HL-60/S4 treated with phorbol 12-myristate 13-acetate at 8.2 ng/mL for 4 days and 3 days (cell line): ENCODE measurements at regions not wholly inside any gene's neighbourhood (a gene's known extent, or its start where the extent isn't known, plus 50 kb on each side); places are given as distances from the start of the nearest gene placed in this dataset.
"Not testable (repeated sequence)": the region's sequence is repeated elsewhere in the genome, so short reads cannot be mapped to it uniquely, and the experiment has no call there.

Experiments used
- in situ Hi-C: fragments of 300-500 bp; cut with MboI; formaldehyde crosslinking; loops from 2 replicates; pipeline ENCODE4 v1.15.0; 2022; ENCODE audit warnings: low sequenced_read_pairs

DNA sequence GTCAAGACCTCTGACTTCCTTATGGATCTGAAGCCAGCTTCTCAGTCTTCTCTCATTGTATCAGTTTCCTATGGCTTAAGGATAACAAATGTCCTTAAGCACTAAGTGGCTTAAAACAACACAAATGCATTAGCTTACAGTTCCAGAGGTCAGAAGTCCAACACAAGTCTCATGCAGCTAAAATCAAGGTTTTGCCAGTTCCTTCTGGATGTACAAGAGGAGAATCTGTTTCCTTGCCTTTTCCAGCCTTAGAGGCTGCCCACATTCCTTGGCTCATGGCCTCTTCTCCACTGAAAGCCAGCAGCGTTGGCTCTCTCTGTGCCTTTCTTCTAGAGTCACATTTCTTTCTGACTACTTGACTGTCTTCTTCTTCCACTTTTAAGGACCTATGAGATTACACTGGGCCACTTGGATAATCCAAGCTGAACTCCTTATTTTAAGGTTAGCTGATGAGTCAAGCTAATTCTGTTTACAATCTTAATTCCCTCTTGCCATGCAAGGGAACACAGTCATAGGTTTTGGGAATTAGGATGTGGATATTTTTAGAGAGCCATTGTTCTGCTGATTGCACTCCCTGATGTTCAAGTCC is 179.0 kb downstream of the BCAS1 start:
- in situ Hi-C loops = no loop called here

GRCh38 chr20:53890443-53891305 is 179.7 kb downstream of the BCAS1 start:
- in situ Hi-C loops = no loop called here

GRCh38 chr20:53889411-53890148 is 180.8 kb downstream of the BCAS1 start:
- in situ Hi-C loops = no loop called here

DNA sequence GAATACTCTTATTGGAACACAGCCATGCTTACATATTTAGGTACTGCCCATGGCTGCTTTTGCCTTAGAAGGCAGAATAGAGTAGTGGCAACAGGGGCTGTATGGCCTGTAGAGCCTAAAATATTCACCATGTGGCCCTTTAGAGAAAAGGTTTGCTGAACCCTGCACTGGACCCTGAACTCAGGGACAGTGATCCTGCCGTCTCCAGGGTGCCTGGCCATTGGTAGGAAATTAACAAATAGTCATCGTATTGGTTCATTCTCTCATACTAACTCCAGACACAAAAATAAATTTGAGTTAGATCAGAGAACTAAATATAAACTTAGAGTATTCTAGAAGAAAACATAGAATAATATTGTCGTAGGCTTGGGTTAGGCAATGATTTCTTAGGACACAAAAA is 181.4 kb downstream of the BCAS1 start:
- in situ Hi-C loops = no loop called here

- in situ Hi-C loops = no loop called here
These were observed 181.9 kb downstream of the BCAS1 start for GRCh38 chr20:53888510-53888909.

GRCh38 chr20:53887973-53888372 is 182.4 kb downstream of the BCAS1 start:
- in situ Hi-C loops = no loop called here

DNA sequence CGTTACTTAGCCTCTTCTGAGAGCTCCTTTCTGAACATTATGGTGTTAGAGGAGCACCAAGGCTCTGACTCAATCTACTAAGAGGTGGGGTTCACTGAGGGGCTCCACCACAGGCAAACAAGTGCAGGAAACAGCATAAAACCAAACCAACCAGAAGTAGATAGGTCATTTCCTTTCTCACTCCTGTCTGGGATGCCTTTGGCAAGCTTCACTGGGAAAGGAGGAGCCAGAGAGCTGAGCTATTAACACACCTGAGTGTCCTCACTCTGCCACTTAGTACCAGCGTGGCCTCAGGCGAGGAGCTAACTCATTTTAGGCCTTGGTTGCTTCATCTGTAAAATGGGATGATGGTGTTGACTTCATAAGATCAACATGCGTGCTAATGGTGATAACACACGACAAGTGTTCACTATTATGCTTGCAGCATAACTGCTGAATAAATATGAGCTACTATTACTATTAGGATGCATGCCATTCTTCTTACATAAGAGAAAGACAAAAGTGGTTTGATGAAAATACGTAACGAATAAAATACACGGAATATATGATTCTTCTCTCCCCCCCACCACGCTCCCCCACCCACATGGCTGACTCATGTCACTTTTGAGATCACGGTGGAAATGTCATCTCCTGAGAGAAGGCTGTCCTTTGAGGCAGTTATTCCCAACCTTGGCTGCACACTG is 185.4 kb downstream of the BCAS1 start:
- in situ Hi-C loops = no loop called here

DNA sequence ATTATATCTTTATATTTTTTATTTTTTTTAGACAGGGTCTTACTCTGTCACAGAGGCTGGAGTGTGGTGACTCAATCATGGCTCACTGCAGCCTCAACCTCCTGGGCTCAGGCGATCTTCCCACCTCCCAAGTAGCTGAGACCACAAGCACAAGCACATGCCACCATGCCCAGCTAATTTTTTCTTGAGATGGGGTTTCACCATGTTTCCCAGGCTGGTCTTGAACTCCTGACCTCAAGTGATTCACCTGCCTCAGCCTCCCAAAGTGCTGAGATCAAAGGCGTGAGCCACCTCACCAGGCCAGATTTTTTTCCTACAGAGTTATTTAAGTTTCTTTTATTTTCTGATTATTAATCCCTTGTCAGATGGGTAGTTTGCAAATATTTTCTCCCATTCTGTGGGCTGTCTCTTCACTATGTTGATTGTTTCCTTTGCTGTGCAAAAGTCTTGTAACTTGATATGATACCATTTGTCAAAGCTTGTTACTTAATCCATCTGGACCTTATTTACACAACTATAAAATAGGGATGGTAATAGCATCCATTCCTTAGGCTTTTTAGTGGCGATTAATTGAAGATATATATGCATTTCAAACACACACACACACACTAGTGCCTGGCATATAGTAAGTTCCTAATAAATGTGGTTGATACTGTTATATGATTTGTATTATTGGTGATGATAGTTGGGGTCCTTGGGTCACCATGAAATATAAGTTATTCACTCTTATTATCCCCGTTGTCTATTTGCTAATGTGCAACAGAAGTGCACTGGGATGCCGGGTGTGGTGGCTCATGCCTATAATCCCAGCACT is 187.1 kb downstream of the BCAS1 start:
- in situ Hi-C loops = no loop called here

DNA sequence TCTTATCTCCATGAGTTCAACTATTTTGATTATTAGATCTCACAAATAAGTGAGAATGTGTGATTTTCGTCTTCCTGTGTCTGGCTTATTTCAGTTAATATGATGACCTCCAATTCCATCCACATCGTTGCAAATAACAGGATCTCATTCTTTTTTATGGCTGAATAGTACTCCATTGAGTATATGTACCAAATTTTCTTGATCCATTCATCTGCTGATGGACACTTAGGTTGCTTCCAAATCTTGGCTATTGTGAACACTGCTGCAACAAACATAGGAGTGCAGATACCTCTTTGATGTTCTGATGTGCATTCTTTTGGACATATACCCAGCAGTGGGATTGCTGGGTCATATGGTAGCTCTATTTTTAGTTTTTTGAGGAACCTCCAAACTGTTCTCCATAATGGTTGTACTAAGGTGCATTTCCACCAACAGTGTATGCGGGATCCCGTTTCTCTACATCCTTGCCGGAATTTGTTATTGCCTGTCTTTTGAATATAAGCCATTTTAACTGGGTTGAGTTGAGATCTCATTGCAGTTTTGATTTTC is 187.9 kb downstream of the BCAS1 start:
- in situ Hi-C loops = not testable (repeated sequence)

- in situ Hi-C loops = no loop called here
These were observed 189.0 kb downstream of the BCAS1 start for GRCh38 chr20:53881362-53881761.

- in situ Hi-C loops = no loop called here
These were observed 190.2 kb downstream of the BCAS1 start for GRCh38 chr20:53880108-53880641.

DNA sequence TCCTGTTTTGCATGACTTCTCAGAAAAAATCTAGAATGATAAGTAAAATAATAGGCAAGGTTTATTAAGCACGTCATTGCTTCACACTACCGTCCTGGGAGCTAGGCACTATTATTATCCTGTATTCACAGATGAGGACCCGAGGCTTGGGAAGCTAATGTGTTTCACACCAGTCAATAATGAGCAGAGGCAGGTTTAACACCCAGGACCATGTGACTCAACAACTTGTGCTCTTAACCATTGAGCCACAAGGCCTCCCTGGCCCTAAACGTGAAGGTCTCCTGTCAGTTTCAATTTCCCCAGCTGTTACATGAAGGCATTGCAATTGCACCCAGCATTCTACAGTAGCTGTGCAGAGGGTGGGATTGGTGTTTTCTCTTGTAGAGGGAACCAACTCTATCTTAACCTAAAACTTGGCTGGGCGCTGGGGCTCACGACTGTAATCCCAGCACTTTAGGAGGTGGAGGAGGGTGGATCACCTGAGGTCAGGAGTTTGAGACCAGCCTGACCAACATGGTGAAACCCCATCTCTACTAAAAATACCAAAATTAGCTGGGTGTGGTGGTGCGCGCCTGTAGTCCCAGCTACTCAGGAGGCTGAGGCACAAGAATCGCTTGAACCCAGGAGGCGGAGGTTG is 191.2 kb downstream of the BCAS1 start:
- in situ Hi-C loops = no loop called here

- in situ Hi-C loops = no loop called here
These were observed 191.9 kb downstream of the BCAS1 start for GRCh38 chr20:53878262-53879047.

DNA sequence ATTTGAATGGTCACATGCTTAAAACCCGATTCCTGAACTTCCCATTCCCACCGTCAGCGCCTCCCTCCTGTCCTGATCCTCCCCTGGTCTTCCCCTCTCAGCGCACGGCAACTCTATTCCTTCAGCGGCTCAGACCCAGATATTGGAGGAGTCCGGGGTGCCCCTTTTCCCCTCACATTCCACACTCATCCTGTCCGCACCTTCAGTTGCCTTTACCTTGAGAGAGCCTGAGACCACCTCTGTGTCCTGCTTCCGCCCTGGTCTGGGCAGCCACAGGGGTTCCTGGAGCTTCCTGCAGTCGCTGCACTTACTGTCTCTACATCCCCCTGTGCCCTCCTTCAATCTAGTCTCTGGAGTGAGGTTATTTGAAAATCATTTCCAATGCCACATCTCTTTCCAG is 193.4 kb downstream of the BCAS1 start:
- in situ Hi-C loops = no loop called here

DNA sequence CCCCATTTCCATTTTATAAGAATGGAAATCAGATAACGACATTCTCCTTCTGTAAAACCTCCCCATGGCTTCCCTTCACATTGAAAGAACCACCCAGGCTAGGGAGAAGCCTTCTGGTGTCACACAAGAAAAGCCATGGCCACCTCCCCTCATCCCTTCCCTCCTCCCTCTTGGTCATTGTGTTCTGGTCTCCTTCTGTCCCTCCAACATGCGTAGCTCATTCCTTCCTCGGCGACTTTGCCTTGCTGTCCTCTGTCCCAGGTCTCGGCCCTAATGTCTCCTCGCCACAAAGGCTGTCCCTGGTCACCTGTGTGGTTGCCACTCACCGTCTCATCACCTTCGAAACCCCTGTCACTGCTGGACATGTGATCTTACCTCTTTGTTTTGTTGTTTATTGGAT is 193.9 kb downstream of the BCAS1 start:
- in situ Hi-C loops = no loop called here

- in situ Hi-C loops = no loop called here
These were observed 194.9 kb downstream of the BCAS1 start for GRCh38 chr20:53875452-53875851.

DNA sequence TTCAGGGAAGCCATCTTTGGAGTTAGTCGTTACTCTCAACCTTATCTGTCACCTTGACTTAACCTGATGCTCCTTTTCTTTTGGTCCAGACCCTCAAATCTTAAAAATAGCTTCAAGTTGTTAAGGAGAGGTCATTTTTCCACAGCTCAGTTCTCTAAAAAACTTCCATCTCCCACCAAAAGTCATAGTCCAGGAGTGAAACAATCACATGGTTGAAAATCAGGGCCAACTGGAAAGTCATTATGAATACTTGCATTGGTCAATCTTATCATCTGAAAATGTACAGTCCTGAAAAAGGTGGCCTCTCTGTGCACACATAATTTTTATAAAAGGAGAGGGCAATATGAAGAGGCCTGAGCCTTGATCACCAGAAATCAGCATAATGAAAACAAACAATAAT is 195.7 kb downstream of the BCAS1 start:
- in situ Hi-C loops = no loop called here

DNA sequence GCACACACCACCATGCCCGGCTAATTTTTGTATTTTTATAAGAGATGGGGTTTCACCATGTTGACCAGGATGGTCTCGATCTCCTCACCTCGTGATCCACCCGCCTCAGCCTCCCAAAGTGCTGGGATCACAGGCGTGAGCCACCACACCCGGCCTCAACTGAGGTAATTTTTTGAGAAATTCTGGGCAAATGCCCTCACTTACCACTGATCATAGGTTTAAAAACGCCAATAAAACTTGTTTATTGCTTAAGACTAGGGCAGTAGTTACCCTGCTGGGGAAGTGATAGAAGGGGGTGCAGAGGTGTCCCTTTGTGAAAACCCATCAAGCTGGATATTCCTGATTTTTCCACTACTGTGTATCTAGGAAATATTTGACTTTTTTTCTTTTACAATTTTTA is 196.3 kb downstream of the BCAS1 start:
- in situ Hi-C loops = no loop called here

GRCh38 chr20:53873230-53873604 is 197.2 kb downstream of the BCAS1 start:
- in situ Hi-C loops = no loop called here
